SK-N-SH treated with all-trans-retinoic acid at 6 μM for 48 hours (cell line): ENCODE measurements at regions not wholly inside any gene's neighbourhood (a gene's known extent, or its start where the extent isn't known, plus 50 kb on each side); places are given as distances from the start of the nearest gene placed in this dataset.

ENCODE experiments used
- ATAC-seq: fragments of 200-7000 bp; cut with Tn5 transposase; 3 replicates; pipeline ENCODE4 v1.9.1; 2020; ENCODE audit warnings: mild to moderate bottlenecking, moderate library complexity
- BACH2 ChIP-seq: fragments of 250-450 bp; sonication (Bioruptor Pico); IDR thresholded peaks from 2 replicates; pipeline ENCODE4 v1.9.0; 2021; ENCODE audit warnings: mild to moderate bottlenecking, borderline replicate concordance
- CSDC2 ChIP-seq: fragments of 250-450 bp; sonication (Bioruptor Pico); IDR thresholded peaks from 2 replicates; pipeline ENCODE4 v1.5.0; 2020; ENCODE audit warnings: mild to moderate bottlenecking, moderate library complexity
- ESRRG ChIP-seq: fragments of 250-450 bp; sonication (Bioruptor Pico); IDR thresholded peaks from 2 replicates; pipeline ENCODE4 v1.6.1; 2021; ENCODE audit warnings: mild to moderate bottlenecking
- ISL1 ChIP-seq: fragments of 250-450 bp; sonication (Bioruptor Pico); IDR thresholded peaks from 2 replicates; pipeline ENCODE4 v2.1.2; 2022; ENCODE audit warnings: mild to moderate bottlenecking, moderate library complexity
- PPARA ChIP-seq: fragments of 250-450 bp; sonication (Bioruptor Pico); IDR thresholded peaks from 2 replicates; pipeline ENCODE4 v1.5.0; 2020; ENCODE audit warnings: mild to moderate bottlenecking, borderline replicate concordance
- RARB ChIP-seq: fragments of 250-450 bp; sonication (Bioruptor Pico); IDR thresholded peaks from 2 replicates; pipeline ENCODE4 v1.8.0; 2021; ENCODE audit warnings: mild to moderate bottlenecking, moderate library complexity
- SNAI2 ChIP-seq: fragments of 250-450 bp; sonication (Bioruptor Pico); IDR thresholded peaks from 2 replicates; pipeline ENCODE4 v1.5.0; 2020; ENCODE audit warnings: mild to moderate bottlenecking, moderate library complexity
- TCF4 ChIP-seq: fragments of 250-450 bp; sonication (Bioruptor Pico); IDR thresholded peaks from 2 replicates; pipeline ENCODE4 v1.8.0; 2021; ENCODE audit warnings: mild to moderate bottlenecking, moderate library complexity, borderline replicate concordance
- ZFP3 ChIP-seq: fragments of 250-450 bp; sonication (Bioruptor Pico); IDR thresholded peaks from 2 replicates; pipeline ENCODE4 v1.5.0; 2020; ENCODE audit warnings: mild to moderate bottlenecking, moderate library complexity
- ZFP30 ChIP-seq: fragments of 450-650 bp; formaldehyde crosslinking; IDR thresholded peaks from 2 replicates; pipeline ENCODE4 v1.5.0; 2022; ENCODE audit warnings: mild to moderate bottlenecking, moderate library complexity
- ZNF70 ChIP-seq: fragments of 450-650 bp; formaldehyde crosslinking; IDR thresholded peaks from 2 replicates; pipeline ENCODE4 v1.5.0; 2020; ENCODE audit warnings: mild to moderate bottlenecking, moderate library complexity
- TF ChIP-seq, protein P1 (sequence below): fragments of 250-450 bp; sonication (Bioruptor Pico); IDR thresholded peaks from 2 replicates; pipeline ENCODE4 v1.5.0; 2020; ENCODE audit warnings: mild to moderate bottlenecking, moderate library complexity
- TF ChIP-seq, protein P2 (sequence below): fragments of 250-450 bp; sonication (Bioruptor Pico); IDR thresholded peaks from 2 replicates; pipeline ENCODE4 v1.5.1; 2021; ENCODE audit warnings: mild to moderate bottlenecking, moderate library complexity
- TF ChIP-seq, protein P3 (sequence below): fragments of 250-450 bp; sonication (Bioruptor Pico); IDR thresholded peaks from 2 replicates; pipeline ENCODE4 v1.8.0; 2021; ENCODE audit warnings: low read depth, mild to moderate bottlenecking, moderate library complexity, borderline replicate concordance
- TF ChIP-seq, protein P4 (sequence below): fragments of 250-450 bp; sonication (Bioruptor Pico); IDR thresholded peaks from 2 replicates; pipeline ENCODE4 v1.5.1; 2020; ENCODE audit warnings: low read depth, mild to moderate bottlenecking, moderate library complexity
- TF ChIP-seq, protein P5 (sequence below): fragments of 250-450 bp; sonication (Bioruptor Pico); IDR thresholded peaks from 2 replicates; pipeline ENCODE4 v1.8.0; 2020; ENCODE audit warnings: mild to moderate bottlenecking, moderate library complexity, borderline replicate concordance

DNA sequence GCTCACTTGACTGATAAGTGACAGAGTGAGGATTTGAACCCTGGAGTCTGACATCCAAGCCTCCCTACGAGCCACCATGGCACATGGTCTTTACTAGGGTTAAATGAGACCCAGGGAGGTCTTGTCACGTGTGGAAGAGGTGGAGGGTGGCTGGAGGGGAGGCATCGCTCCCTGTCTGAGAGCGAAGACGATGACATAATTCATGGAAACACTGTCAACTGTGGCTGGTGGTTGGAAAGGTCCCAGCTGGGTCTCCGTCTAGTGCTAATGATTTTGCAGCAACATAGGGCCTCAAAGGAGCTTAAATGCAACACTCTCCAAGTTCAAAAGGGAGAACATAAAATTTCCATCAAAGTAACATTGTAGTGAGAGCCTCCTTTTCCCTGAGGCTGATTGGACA is 99.9 kb upstream of the BAIAP2L1 start:
- TF ChIP-seq CSDC2 (CRISPR knock-in tag) (no peak), ZFP30 (no peak)
- TF ChIP-seq, protein P1, sequence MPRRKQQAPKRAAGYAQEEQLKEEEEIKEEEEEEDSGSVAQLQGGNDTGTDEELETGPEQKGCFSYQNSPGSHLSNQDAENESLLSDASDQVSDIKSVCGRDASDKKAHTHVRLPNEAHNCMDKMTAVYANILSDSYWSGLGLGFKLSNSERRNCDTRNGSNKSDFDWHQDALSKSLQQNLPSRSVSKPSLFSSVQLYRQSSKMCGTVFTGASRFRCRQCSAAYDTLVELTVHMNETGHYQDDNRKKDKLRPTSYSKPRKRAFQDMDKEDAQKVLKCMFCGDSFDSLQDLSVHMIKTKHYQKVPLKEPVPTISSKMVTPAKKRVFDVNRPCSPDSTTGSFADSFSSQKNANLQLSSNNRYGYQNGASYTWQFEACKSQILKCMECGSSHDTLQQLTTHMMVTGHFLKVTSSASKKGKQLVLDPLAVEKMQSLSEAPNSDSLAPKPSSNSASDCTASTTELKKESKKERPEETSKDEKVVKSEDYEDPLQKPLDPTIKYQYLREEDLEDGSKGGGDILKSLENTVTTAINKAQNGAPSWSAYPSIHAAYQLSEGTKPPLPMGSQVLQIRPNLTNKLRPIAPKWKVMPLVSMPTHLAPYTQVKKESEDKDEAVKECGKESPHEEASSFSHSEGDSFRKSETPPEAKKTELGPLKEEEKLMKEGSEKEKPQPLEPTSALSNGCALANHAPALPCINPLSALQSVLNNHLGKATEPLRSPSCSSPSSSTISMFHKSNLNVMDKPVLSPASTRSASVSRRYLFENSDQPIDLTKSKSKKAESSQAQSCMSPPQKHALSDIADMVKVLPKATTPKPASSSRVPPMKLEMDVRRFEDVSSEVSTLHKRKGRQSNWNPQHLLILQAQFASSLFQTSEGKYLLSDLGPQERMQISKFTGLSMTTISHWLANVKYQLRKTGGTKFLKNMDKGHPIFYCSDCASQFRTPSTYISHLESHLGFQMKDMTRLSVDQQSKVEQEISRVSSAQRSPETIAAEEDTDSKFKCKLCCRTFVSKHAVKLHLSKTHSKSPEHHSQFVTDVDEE: no peak
- TF ChIP-seq, all 23 proteins: peak for 0
- no peak for ATAC-seq

DNA sequence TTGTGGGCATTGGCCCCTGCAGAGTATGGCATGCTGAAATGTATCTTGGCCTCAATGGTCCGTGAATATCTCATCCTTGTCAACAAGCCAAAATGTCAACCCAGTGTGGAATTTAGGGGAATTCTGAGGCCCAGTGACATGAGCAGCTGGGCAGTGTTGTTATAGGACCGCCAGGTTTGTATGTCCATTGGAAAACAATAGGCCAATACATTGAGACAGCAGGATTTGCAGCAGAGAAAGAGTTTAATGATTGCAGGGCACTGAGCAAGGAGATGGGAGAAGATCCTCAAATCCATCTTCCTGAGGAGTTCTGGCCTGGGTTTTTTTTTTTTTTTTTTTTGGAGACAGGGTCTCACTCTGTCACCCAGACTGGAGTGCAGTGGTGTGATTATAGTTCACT is 95.7 kb upstream of the BAIAP2L1 start:
- ATAC-seq: no peak

DNA sequence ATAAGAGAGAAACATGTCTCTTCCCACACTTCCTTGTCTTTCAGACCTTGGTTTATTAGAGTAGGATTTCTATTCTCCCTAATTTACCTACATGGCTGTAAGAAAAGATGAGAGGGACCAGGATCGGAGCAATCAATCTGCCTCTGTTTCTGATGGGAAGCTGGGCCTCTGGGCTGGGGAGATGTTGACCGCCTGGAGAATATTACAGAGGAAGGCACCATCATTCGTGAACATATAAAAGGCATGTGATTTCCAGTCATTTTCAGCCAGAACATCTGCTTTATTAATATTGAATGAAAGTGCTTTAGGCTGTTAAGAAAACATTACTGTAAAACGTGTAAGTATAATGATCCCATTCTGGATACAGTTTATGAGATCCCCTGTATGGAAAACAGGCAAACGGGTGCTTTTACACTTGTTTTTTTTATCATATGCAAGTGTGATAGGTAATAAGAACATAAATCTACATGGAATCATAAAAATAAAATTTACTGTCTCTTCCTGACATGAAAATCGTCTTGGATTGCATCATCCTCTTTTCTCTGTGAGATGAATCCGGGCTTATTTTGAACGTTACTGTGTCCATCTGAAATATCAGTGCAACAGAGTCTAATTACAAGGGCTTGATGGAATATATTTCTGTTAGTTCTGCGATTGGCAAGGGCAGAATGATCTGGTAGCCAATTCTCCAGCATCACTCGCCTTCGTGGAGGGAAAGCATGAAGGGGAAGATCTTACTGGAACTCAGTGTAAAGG is 94.5 kb upstream of the BAIAP2L1 start:
- ATAC-seq: no peak
- TF ChIP-seq ZFP30 (no peak), ESRRG (CRISPR knock-in tag) (no peak), RARB (CRISPR knock-in tag) (no peak), PPARA (CRISPR knock-in tag) (no peak), ZNF70 (CRISPR knock-in tag) (no peak), SNAI2 (CRISPR knock-in tag) (no peak), ZFP3 (CRISPR knock-in tag) (no peak), CSDC2 (CRISPR knock-in tag) (no peak), ISL1 (CRISPR knock-in tag) (no peak)
- TF ChIP-seq, protein P2, sequence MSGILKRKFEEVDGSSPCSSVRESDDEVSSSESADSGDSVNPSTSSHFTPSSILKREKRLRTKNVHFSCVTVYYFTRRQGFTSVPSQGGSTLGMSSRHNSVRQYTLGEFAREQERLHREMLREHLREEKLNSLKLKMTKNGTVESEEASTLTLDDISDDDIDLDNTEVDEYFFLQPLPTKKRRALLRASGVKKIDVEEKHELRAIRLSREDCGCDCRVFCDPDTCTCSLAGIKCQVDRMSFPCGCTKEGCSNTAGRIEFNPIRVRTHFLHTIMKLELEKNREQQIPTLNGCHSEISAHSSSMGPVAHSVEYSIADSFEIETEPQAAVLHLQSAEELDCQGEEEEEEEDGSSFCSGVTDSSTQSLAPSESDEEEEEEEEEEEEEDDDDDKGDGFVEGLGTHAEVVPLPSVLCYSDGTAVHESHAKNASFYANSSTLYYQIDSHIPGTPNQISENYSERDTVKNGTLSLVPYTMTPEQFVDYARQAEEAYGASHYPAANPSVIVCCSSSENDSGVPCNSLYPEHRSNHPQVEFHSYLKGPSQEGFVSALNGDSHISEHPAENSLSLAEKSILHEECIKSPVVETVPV (CRISPR knock-in tag): no peak

More for the DNA sequence above, 95.7 kb upstream of the BAIAP2L1 start:
- TF ChIP-seq SNAI2 (CRISPR knock-in tag) (no peak), ISL1 (CRISPR knock-in tag) (no peak), BACH2 (no peak), ZNF70 (CRISPR knock-in tag) (no peak), TCF4 (CRISPR knock-in tag) (no peak), ESRRG (CRISPR knock-in tag) (no peak), ZFP30 (no peak), CSDC2 (CRISPR knock-in tag) (no peak)
- TF ChIP-seq, protein P2 (CRISPR knock-in tag): no peak
- TF ChIP-seq, protein P3, sequence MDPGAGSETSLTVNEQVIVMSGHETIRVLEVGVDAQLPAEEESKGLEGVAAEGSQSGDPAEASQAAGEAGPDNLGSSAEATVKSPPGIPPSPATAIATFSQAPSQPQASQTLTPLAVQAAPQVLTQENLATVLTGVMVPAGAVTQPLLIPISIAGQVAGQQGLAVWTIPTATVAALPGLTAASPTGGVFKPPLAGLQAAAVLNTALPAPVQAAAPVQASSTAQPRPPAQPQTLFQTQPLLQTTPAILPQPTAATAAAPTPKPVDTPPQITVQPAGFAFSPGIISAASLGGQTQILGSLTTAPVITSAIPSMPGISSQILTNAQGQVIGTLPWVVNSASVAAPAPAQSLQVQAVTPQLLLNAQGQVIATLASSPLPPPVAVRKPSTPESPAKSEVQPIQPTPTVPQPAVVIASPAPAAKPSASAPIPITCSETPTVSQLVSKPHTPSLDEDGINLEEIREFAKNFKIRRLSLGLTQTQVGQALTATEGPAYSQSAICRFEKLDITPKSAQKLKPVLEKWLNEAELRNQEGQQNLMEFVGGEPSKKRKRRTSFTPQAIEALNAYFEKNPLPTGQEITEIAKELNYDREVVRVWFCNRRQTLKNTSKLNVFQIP (CRISPR knock-in tag): no peak
- TF ChIP-seq, protein P4, sequence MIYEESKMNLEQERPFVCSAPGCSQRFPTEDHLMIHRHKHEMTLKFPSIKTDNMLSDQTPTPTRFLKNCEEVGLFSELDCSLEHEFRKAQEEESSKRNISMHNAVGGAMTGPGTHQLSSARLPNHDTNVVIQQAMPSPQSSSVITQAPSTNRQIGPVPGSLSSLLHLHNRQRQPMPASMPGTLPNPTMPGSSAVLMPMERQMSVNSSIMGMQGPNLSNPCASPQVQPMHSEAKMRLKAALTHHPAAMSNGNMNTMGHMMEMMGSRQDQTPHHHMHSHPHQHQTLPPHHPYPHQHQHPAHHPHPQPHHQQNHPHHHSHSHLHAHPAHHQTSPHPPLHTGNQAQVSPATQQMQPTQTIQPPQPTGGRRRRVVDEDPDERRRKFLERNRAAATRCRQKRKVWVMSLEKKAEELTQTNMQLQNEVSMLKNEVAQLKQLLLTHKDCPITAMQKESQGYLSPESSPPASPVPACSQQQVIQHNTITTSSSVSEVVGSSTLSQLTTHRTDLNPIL (CRISPR knock-in tag): no peak
- TF ChIP-seq, protein P5, sequence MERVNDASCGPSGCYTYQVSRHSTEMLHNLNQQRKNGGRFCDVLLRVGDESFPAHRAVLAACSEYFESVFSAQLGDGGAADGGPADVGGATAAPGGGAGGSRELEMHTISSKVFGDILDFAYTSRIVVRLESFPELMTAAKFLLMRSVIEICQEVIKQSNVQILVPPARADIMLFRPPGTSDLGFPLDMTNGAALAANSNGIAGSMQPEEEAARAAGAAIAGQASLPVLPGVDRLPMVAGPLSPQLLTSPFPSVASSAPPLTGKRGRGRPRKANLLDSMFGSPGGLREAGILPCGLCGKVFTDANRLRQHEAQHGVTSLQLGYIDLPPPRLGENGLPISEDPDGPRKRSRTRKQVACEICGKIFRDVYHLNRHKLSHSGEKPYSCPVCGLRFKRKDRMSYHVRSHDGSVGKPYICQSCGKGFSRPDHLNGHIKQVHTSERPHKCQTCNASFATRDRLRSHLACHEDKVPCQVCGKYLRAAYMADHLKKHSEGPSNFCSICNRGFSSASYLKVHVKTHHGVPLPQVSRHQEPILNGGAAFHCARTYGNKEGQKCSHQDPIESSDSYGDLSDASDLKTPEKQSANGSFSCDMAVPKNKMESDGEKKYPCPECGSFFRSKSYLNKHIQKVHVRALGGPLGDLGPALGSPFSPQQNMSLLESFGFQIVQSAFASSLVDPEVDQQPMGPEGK (CRISPR knock-in tag): no peak
- TF ChIP-seq, protein P1: no peak
